SK-N-SH treated with all-trans-retinoic acid at 6 μM for 48 hours (cell line): ENCODE measurements at regions not wholly inside any gene's neighbourhood (a gene's known extent, or its start where the extent isn't known, plus 50 kb on each side); places are given as distances from the start of the nearest gene placed in this dataset.

ENCODE experiments used
- ATAC-seq: fragments of 200-7000 bp; cut with Tn5 transposase; 3 replicates; pipeline ENCODE4 v1.9.1; 2020; ENCODE audit warnings: mild to moderate bottlenecking, moderate library complexity
- ARNTL ChIP-seq: fragments of 450-650 bp; formaldehyde crosslinking; IDR thresholded peaks from 2 replicates; pipeline ENCODE4 v1.5.0; 2020; ENCODE audit warnings: low read depth, mild to moderate bottlenecking, moderate library complexity, borderline replicate concordance
- BACH2 ChIP-seq: fragments of 250-450 bp; sonication (Bioruptor Pico); IDR thresholded peaks from 2 replicates; pipeline ENCODE4 v1.9.0; 2021; ENCODE audit warnings: mild to moderate bottlenecking, borderline replicate concordance
- CSDC2 ChIP-seq: fragments of 250-450 bp; sonication (Bioruptor Pico); IDR thresholded peaks from 2 replicates; pipeline ENCODE4 v1.5.0; 2020; ENCODE audit warnings: mild to moderate bottlenecking, moderate library complexity
- ESRRG ChIP-seq: fragments of 250-450 bp; sonication (Bioruptor Pico); IDR thresholded peaks from 2 replicates; pipeline ENCODE4 v1.6.1; 2021; ENCODE audit warnings: mild to moderate bottlenecking
- GLIS3 ChIP-seq: fragments of 250-450 bp; sonication (Bioruptor Pico); IDR thresholded peaks from 2 replicates; pipeline ENCODE4 v1.5.0; 2020; ENCODE audit warnings: mild to moderate bottlenecking, moderate library complexity
- ISL1 ChIP-seq: fragments of 250-450 bp; sonication (Bioruptor Pico); IDR thresholded peaks from 2 replicates; pipeline ENCODE4 v2.1.2; 2022; ENCODE audit warnings: mild to moderate bottlenecking, moderate library complexity
- OSR1 ChIP-seq: fragments of 250-450 bp; sonication (Bioruptor Pico); IDR thresholded peaks from 2 replicates; pipeline ENCODE4 v1.8.0; 2022; ENCODE audit warnings: moderate library complexity, mild to moderate bottlenecking, inconsistent platforms
- PPARA ChIP-seq: fragments of 250-450 bp; sonication (Bioruptor Pico); IDR thresholded peaks from 2 replicates; pipeline ENCODE4 v1.5.0; 2020; ENCODE audit warnings: mild to moderate bottlenecking, borderline replicate concordance
- RARB ChIP-seq: fragments of 250-450 bp; sonication (Bioruptor Pico); IDR thresholded peaks from 2 replicates; pipeline ENCODE4 v1.8.0; 2021; ENCODE audit warnings: mild to moderate bottlenecking, moderate library complexity
- SNAI2 ChIP-seq: fragments of 250-450 bp; sonication (Bioruptor Pico); IDR thresholded peaks from 2 replicates; pipeline ENCODE4 v1.5.0; 2020; ENCODE audit warnings: mild to moderate bottlenecking, moderate library complexity
- TOX ChIP-seq: fragments of 250-450 bp; sonication (Bioruptor Pico); IDR thresholded peaks from 2 replicates; pipeline ENCODE4 v1.8.0; 2021; ENCODE audit warnings: mild to moderate bottlenecking, moderate library complexity, borderline replicate concordance
- ZC3H10 ChIP-seq: fragments of 250-450 bp; sonication (Bioruptor Pico); IDR thresholded peaks from 2 replicates; pipeline ENCODE4 v1.5.1; 2021; ENCODE audit warnings: mild to moderate bottlenecking, moderate library complexity
- ZFP3 ChIP-seq: fragments of 250-450 bp; sonication (Bioruptor Pico); IDR thresholded peaks from 2 replicates; pipeline ENCODE4 v1.5.0; 2020; ENCODE audit warnings: mild to moderate bottlenecking, moderate library complexity
- ZFP30 ChIP-seq: fragments of 450-650 bp; formaldehyde crosslinking; IDR thresholded peaks from 2 replicates; pipeline ENCODE4 v1.5.0; 2022; ENCODE audit warnings: mild to moderate bottlenecking, moderate library complexity
- ZNF565 ChIP-seq: fragments of 450-650 bp; formaldehyde crosslinking; conservative IDR thresholded peaks from 2 replicates; pipeline ENCODE4 v1.5.0; 2020; ENCODE audit warnings: low read depth, mild to moderate bottlenecking, moderate library complexity
- ZNF8 ChIP-seq: fragments of 450-650 bp; formaldehyde crosslinking; IDR thresholded peaks from 2 replicates; pipeline ENCODE4 v1.5.0; 2020; ENCODE audit warnings: mild to moderate bottlenecking, moderate library complexity
- TF ChIP-seq, protein P1 (sequence below): fragments of 250-450 bp; sonication (Bioruptor Pico); IDR thresholded peaks from 2 replicates; pipeline ENCODE4 v1.5.1; 2020; ENCODE audit warnings: low read depth, mild to moderate bottlenecking, moderate library complexity
- TF ChIP-seq, protein P2 (sequence below): fragments of 250-450 bp; sonication (Bioruptor Pico); IDR thresholded peaks from 2 replicates; pipeline ENCODE4 v1.8.0; 2021; ENCODE audit warnings: low read depth, mild to moderate bottlenecking, moderate library complexity, borderline replicate concordance
- TF ChIP-seq, protein P3 (sequence below): fragments of 250-450 bp; sonication (Bioruptor Pico); IDR thresholded peaks from 2 replicates; pipeline ENCODE4 v1.8.0; 2020; ENCODE audit warnings: mild to moderate bottlenecking, moderate library complexity, borderline replicate concordance
- TF ChIP-seq, protein P4 (sequence below): fragments of 250-450 bp; sonication (Bioruptor Pico); IDR thresholded peaks from 2 replicates; pipeline ENCODE4 v1.5.0; 2020; ENCODE audit warnings: mild to moderate bottlenecking, moderate library complexity
- TF ChIP-seq, protein P5 (sequence below): fragments of 250-450 bp; sonication (Bioruptor Pico); IDR thresholded peaks from 2 replicates; pipeline ENCODE4 v1.5.1; 2021; ENCODE audit warnings: mild to moderate bottlenecking, moderate library complexity

DNA sequence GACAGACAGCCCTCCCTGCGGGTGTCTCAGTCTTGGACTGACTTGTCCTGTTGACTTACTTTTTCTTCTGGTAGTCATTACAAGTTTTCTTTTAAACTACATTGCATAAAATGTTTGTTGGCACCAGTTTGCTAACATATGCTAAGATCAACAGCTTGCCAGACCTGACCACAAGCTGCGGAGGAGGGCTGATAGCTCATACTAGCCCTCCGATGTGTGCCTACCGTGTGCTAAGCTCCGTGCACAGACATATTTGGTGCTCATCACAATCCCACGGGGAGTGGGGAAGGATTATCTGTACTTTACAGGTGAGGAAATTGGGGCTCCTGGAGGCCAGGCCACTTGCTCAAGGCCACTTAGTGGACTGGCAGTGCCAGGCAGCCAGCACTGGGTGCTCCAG, 72.8 kb upstream of the YPEL5 start:
- TF ChIP-seq PPARA (CRISPR knock-in tag) (no peak), OSR1 (CRISPR knock-in tag) (no peak), ZFP3 (CRISPR knock-in tag) (no peak), TOX (CRISPR knock-in tag) (no peak), SNAI2 (CRISPR knock-in tag) (no peak), ZNF565 (no peak), ESRRG (CRISPR knock-in tag) (no peak), GLIS3 (CRISPR knock-in tag) (no peak)
- TF ChIP-seq, protein P1, sequence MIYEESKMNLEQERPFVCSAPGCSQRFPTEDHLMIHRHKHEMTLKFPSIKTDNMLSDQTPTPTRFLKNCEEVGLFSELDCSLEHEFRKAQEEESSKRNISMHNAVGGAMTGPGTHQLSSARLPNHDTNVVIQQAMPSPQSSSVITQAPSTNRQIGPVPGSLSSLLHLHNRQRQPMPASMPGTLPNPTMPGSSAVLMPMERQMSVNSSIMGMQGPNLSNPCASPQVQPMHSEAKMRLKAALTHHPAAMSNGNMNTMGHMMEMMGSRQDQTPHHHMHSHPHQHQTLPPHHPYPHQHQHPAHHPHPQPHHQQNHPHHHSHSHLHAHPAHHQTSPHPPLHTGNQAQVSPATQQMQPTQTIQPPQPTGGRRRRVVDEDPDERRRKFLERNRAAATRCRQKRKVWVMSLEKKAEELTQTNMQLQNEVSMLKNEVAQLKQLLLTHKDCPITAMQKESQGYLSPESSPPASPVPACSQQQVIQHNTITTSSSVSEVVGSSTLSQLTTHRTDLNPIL (CRISPR knock-in tag): no peak
- TF ChIP-seq, protein P2, sequence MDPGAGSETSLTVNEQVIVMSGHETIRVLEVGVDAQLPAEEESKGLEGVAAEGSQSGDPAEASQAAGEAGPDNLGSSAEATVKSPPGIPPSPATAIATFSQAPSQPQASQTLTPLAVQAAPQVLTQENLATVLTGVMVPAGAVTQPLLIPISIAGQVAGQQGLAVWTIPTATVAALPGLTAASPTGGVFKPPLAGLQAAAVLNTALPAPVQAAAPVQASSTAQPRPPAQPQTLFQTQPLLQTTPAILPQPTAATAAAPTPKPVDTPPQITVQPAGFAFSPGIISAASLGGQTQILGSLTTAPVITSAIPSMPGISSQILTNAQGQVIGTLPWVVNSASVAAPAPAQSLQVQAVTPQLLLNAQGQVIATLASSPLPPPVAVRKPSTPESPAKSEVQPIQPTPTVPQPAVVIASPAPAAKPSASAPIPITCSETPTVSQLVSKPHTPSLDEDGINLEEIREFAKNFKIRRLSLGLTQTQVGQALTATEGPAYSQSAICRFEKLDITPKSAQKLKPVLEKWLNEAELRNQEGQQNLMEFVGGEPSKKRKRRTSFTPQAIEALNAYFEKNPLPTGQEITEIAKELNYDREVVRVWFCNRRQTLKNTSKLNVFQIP (CRISPR knock-in tag): no peak
- TF ChIP-seq, protein P3, sequence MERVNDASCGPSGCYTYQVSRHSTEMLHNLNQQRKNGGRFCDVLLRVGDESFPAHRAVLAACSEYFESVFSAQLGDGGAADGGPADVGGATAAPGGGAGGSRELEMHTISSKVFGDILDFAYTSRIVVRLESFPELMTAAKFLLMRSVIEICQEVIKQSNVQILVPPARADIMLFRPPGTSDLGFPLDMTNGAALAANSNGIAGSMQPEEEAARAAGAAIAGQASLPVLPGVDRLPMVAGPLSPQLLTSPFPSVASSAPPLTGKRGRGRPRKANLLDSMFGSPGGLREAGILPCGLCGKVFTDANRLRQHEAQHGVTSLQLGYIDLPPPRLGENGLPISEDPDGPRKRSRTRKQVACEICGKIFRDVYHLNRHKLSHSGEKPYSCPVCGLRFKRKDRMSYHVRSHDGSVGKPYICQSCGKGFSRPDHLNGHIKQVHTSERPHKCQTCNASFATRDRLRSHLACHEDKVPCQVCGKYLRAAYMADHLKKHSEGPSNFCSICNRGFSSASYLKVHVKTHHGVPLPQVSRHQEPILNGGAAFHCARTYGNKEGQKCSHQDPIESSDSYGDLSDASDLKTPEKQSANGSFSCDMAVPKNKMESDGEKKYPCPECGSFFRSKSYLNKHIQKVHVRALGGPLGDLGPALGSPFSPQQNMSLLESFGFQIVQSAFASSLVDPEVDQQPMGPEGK (CRISPR knock-in tag): no peak
- TF ChIP-seq, all 23 proteins: peak for 0
- no peak for ATAC-seq

DNA sequence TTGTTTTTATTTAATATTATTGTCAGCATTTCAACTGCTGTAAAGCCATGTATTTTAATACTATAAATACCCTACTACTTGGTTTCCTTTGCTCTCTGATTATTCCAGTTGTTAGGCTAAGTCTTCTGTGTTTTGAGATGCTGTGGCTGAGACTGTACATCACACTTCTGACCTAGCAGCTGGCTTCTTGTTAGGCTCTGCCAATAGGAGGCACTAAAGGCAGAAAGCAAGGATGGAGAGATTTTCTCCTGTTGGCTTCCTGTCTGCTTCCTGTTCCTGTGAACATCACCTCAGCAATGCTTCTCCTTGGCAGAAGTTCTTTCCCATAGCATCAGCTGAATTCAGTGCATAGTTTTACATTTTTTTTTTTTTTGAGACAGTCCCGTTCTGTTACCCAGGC, 68.3 kb upstream of the YPEL5 start:
- TF ChIP-seq OSR1 (CRISPR knock-in tag) (no peak), ESRRG (CRISPR knock-in tag) (no peak), GLIS3 (CRISPR knock-in tag) (no peak), SNAI2 (CRISPR knock-in tag) (no peak), TOX (CRISPR knock-in tag) (no peak), ARNTL (no peak), CSDC2 (no peak), ISL1 (CRISPR knock-in tag) (no peak), RARB (CRISPR knock-in tag) (no peak), ZC3H10 (CRISPR knock-in tag) (no peak), BACH2 (CRISPR knock-in tag) (no peak), ZFP30 (CRISPR knock-in tag) (no peak)
- TF ChIP-seq, protein P2 (CRISPR knock-in tag): no peak
- TF ChIP-seq, protein P1 (CRISPR knock-in tag): no peak
- TF ChIP-seq, all 23 proteins: peak for 0
- no peak for ATAC-seq

DNA sequence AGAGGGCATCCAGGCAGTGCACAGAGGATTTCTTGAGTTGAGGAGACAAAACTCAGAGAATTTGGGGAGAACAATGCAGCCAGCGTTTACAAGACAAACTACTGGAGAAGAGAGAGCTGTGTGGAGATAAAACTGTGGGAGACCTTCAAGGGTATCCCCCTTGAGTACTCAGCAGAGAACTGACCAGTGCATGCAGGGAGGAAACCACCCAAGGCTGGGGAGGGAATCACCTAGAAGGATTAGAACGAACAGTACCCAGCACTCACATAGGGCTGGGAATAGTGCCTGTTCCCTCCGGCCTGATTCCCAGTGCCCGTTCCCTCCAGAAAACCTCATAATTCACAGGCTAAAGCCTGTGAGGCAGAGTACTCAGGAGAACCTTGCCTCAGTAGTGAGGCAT, 61.9 kb upstream of the YPEL5 start:
- ATAC-seq: no peak
- TF ChIP-seq, protein P4, sequence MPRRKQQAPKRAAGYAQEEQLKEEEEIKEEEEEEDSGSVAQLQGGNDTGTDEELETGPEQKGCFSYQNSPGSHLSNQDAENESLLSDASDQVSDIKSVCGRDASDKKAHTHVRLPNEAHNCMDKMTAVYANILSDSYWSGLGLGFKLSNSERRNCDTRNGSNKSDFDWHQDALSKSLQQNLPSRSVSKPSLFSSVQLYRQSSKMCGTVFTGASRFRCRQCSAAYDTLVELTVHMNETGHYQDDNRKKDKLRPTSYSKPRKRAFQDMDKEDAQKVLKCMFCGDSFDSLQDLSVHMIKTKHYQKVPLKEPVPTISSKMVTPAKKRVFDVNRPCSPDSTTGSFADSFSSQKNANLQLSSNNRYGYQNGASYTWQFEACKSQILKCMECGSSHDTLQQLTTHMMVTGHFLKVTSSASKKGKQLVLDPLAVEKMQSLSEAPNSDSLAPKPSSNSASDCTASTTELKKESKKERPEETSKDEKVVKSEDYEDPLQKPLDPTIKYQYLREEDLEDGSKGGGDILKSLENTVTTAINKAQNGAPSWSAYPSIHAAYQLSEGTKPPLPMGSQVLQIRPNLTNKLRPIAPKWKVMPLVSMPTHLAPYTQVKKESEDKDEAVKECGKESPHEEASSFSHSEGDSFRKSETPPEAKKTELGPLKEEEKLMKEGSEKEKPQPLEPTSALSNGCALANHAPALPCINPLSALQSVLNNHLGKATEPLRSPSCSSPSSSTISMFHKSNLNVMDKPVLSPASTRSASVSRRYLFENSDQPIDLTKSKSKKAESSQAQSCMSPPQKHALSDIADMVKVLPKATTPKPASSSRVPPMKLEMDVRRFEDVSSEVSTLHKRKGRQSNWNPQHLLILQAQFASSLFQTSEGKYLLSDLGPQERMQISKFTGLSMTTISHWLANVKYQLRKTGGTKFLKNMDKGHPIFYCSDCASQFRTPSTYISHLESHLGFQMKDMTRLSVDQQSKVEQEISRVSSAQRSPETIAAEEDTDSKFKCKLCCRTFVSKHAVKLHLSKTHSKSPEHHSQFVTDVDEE (CRISPR knock-in tag): no peak
- TF ChIP-seq OSR1 (CRISPR knock-in tag): no peak
- no peak for TF ChIP-seq PPARA (CRISPR knock-in tag)
- no peak for TF ChIP-seq BACH2 (CRISPR knock-in tag)
- TF ChIP-seq, protein P5, sequence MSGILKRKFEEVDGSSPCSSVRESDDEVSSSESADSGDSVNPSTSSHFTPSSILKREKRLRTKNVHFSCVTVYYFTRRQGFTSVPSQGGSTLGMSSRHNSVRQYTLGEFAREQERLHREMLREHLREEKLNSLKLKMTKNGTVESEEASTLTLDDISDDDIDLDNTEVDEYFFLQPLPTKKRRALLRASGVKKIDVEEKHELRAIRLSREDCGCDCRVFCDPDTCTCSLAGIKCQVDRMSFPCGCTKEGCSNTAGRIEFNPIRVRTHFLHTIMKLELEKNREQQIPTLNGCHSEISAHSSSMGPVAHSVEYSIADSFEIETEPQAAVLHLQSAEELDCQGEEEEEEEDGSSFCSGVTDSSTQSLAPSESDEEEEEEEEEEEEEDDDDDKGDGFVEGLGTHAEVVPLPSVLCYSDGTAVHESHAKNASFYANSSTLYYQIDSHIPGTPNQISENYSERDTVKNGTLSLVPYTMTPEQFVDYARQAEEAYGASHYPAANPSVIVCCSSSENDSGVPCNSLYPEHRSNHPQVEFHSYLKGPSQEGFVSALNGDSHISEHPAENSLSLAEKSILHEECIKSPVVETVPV (CRISPR knock-in tag): no peak
- TF ChIP-seq ESRRG (CRISPR knock-in tag): no peak
- no peak for TF ChIP-seq ZNF8 (CRISPR knock-in tag)
- TF ChIP-seq, protein P2 (CRISPR knock-in tag): no peak
- TF ChIP-seq ZNF565: no peak
- TF ChIP-seq CSDC2: no peak
- TF ChIP-seq TOX (CRISPR knock-in tag): no peak
- no peak for TF ChIP-seq ARNTL
- TF ChIP-seq, protein P1 (CRISPR knock-in tag): no peak
